WTC11 (cell line): ENCODE measurements at regions not wholly inside any gene's neighbourhood (a gene's known extent, or its start where the extent isn't known, plus 50 kb on each side); places are given as distances from the start of the nearest gene placed in this dataset.

Source experiments
- ATAC-seq: fragments of 200-7000 bp; cut with Tn5 transposase; 2 replicates; pipeline ENCODE4 v1.10.0; 2021; ENCODE audit warnings: mild to moderate bottlenecking, moderate library complexity
- CTCF ChIA-PET: fragments of 300-600 bp; sonication (Branson Sonifier 250); formaldehyde crosslinking; loops from one replicate; lab custom pipeline; 2021; ENCODE audit warnings: antibody characterized with exemption; lab: Charles Lee
- POLR2A ChIA-PET: fragments of 350-600 bp; sonication (Branson Sonifier 250); formaldehyde crosslinking; loops from one replicate; lab custom pipeline; 2021; ENCODE audit warnings: antibody characterized with exemption; lab: Charles Lee
- DNase-seq: peaks from one replicate; pipeline ENCODE4 v3.0.0; 2021; ENCODE audit warnings: low spot score
- H3K27ac Mint-ChIP-seq: 2 replicates; pipeline ENCODE4 v1.8.0; 2021; ENCODE audit warnings: mixed read lengths
- H3K27me3 Mint-ChIP-seq: 2 replicates; pipeline ENCODE4 v1.8.0; 2021; ENCODE audit warnings: low read depth, mild to moderate bottlenecking, moderate library complexity, mixed read lengths
- H3K36me3 Mint-ChIP-seq: 2 replicates; pipeline ENCODE4 v1.8.0; 2021; ENCODE audit warnings: mixed read lengths
- H3K4me1 Mint-ChIP-seq: 2 replicates; pipeline ENCODE4 v1.8.0; 2022; ENCODE audit warnings: mixed read lengths
- H3K4me3 Mint-ChIP-seq: 2 replicates; pipeline ENCODE4 v1.8.0; 2021; ENCODE audit warnings: mild to moderate bottlenecking, moderate library complexity, mixed read lengths
- H3K9me3 Mint-ChIP-seq: 2 replicates; pipeline ENCODE4 v1.8.0; 2021; ENCODE audit warnings: mixed read lengths
- ARID4B ChIP-seq: sonication (generic); formaldehyde crosslinking; IDR thresholded peaks from 2 replicates; pipeline ENCODE4 v1.8.0; 2023; ENCODE audit warnings: missing genetic modification reagents, mild to moderate bottlenecking, borderline replicate concordance
- ATF6 ChIP-seq: sonication (generic); formaldehyde crosslinking; IDR thresholded peaks from 2 replicates; pipeline ENCODE4 v1.8.1; 2023; ENCODE audit warnings: mild to moderate bottlenecking, missing genetic modification reagents
- E2F1 ChIP-seq: sonication (generic); formaldehyde crosslinking; IDR thresholded peaks from 2 replicates; pipeline ENCODE4 v1.8.0; 2022; ENCODE audit warnings: mild to moderate bottlenecking, missing genetic modification reagents
- ETV6 ChIP-seq: sonication (generic); formaldehyde crosslinking; IDR thresholded peaks from 2 replicates; pipeline ENCODE4 v1.8.1; 2022; ENCODE audit warnings: mild to moderate bottlenecking, missing genetic modification reagents
- GTF2I ChIP-seq: fragments of 250-450 bp; sonication (Bioruptor Pico); conservative IDR thresholded peaks from 2 replicates; pipeline ENCODE4 v1.4.0; 2021; ENCODE audit warnings: mild to moderate bottlenecking
- HMGA2 ChIP-seq: fragments of 250-450 bp; sonication (Bioruptor Pico); IDR thresholded peaks from 2 replicates; pipeline ENCODE4 v1.4.0; 2021; ENCODE audit warnings: mild to moderate bottlenecking, moderate library complexity
- KAT7 ChIP-seq: sonication (generic); formaldehyde crosslinking; IDR thresholded peaks from 2 replicates; pipeline ENCODE4 v1.8.1; 2023; ENCODE audit warnings: missing genetic modification reagents, mild to moderate bottlenecking, borderline replicate concordance
- SMAD4 ChIP-seq: sonication (generic); formaldehyde crosslinking; IDR thresholded peaks from 2 replicates; pipeline ENCODE4 v1.8.0; 2022; ENCODE audit warnings: mild to moderate bottlenecking, missing genetic modification reagents
- SOX15 ChIP-seq: fragments of 250-450 bp; sonication (Bioruptor Pico); IDR thresholded peaks from 2 replicates; pipeline ENCODE4 v1.9.0; 2021; ENCODE audit warnings: mild to moderate bottlenecking
- TCF7 ChIP-seq: sonication (generic); formaldehyde crosslinking; IDR thresholded peaks from 2 replicates; pipeline ENCODE4 v1.8.0; 2022; ENCODE audit warnings: mild to moderate bottlenecking, low read depth, missing genetic modification reagents, moderate library complexity
- ZBTB21 ChIP-seq: sonication (generic); formaldehyde crosslinking; IDR thresholded peaks from 2 replicates; pipeline ENCODE4 v1.8.1; 2023; ENCODE audit warnings: mild to moderate bottlenecking, missing genetic modification reagents, borderline replicate concordance
- ZNF219 ChIP-seq: sonication (generic); formaldehyde crosslinking; IDR thresholded peaks from 2 replicates; pipeline ENCODE4 v1.8.0; 2023; ENCODE audit warnings: missing genetic modification reagents, mild to moderate bottlenecking, borderline replicate concordance
- ZSCAN18 ChIP-seq: fragments of 250-450 bp; sonication (Bioruptor Pico); IDR thresholded peaks from 2 replicates; pipeline ENCODE4 v2.1.2; 2022; ENCODE audit warnings: mild to moderate bottlenecking, moderate library complexity

- DNase-seq = no peak
- Mint-ChIP-seq H3K36me3 (peaks cover 4% of the 10 kb centered on the region), H3K27me3 (no peaks in the 10 kb centered on the region; the same call in 1 of the 2 replicates), H3K4me1 (no peaks in the 10 kb centered on the region), H3K9me3 (peaks cover 9% of the 10 kb centered on the region), H3K4me3 (no peak overlapping the region), H3K27ac (no peak overlapping the region)
- TF ChIP-seq SOX15 (no peak), E2F1 (no peak), ZSCAN18 (CRISPR knock-in tag) (no peak), HMGA2 (no peak)
- CTCF ChIA-PET = no interaction called here
- POLR2A ChIA-PET = no interaction called here
- ATAC-seq = no peak
These were observed 163.5 kb upstream of the NEBL start for GRCh38 chr10:21060626-21061025.

- Mint-ChIP-seq H3K9me3 (peaks cover 9% of the 10 kb centered on the region), H3K27ac (no peak overlapping the region), H3K27me3 (no peaks in the 10 kb centered on the region), H3K4me3 (no peak overlapping the region), H3K4me1 (no peaks in the 10 kb centered on the region), H3K36me3 (peaks cover 4% of the 10 kb centered on the region)
- DNase-seq (no peak), ATAC-seq (peak; percentile 39; the same call in 1 of the 2 replicates)
- POLR2A ChIA-PET = no interaction called here
- CTCF ChIA-PET = interaction anchor here (1.2 kb wide), 1 partner anchor 15 kb away, joined by 3 read pairs; no protein-coding TSS in a partner anchor
- TF ChIP-seq GTF2I (CRISPR knock-in tag) = no peak
- TF ChIP-seq ATF6 (CRISPR knock-in tag) = no peak
- no peak for TF ChIP-seq KAT7 (CRISPR knock-in tag)
- no peak for TF ChIP-seq ZBTB21 (CRISPR knock-in tag)
- no peak for TF ChIP-seq TCF7 (CRISPR knock-in tag)
- TF ChIP-seq ETV6 (CRISPR knock-in tag) = no peak
- TF ChIP-seq SMAD4 (CRISPR knock-in tag) = no peak
- TF ChIP-seq ZSCAN18 (CRISPR knock-in tag) = no peak
- no peak for TF ChIP-seq ZNF219
- no peak for TF ChIP-seq ARID4B (CRISPR knock-in tag)
These were observed 160.9 kb upstream of the NEBL start for GRCh38 chr10:21057989-21058388.
